DMS153 treated with DMSO at 0.1 percent for 48 hours (cell line): ENCODE measurements at regions not wholly inside any gene's neighbourhood (a gene's known extent, or its start where the extent isn't known, plus 50 kb on each side); places are given as distances from the start of the nearest gene placed in this dataset.
"Not testable (repeated sequence)": the region's sequence is repeated elsewhere in the genome, so short reads cannot be mapped to it uniquely, and the experiment has no call there.

Source experiments
- DNase-seq: peaks from one replicate; lab custom pipeline; 2025; ENCODE audit not compliant: unreplicated experiment; lab: John Stamatoyannopoulos, UW

DNA sequence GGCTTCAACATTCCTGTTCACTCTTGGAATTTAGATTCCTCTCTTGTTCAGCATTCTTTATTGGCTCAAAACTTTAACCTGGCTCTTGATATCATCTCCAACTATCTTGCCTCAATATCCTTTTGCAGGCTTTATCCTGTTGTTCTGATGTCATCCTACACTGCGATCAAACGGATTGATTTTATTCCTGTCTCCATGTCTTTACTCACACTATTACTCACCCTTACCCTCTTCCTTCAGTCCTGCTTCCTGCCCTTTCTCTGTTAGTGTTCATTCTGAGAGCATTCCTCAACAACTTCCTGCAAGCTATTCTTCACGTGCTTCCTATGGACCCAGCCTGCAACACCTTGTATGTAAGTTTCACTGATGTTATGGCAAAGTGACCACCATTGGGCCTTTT is 264.7 kb downstream of the RNF152 start:
- DNase-seq, result no peak

GRCh38 chr18:61624631-61625030 is 268.2 kb downstream of the RNF152 start:
- not testable (repeated sequence) for DNase-seq

GRCh38 chr18:61619783-61620182 is 273.0 kb downstream of the RNF152 start:
- DNase-seq, result no peak

GRCh38 chr18:61618816-61619215 is 274.0 kb downstream of the RNF152 start:
- DNase-seq, result no peak

DNA sequence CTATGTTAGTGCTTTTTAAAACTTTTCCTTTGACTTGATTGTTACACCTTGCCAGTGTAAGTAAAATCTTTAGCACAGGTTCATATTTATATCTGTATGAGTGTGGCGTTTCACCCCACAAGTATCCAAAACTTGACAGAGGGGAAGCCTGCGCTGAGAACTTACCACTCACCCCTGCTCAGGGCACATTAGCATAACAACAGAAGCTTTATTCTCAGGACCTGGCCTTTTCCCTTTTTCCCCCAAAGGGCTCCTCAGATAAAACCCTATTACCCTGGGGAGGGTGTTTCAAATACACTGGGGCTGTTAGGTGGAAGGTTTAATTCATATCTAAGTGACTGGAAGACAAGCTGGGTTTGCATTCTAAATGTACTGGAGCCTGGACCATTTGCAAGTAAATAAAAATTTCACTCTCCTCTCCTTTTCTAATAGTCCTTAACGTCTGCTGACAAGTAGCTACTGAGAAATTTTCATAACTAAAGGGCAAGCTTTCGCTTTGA is 276.6 kb downstream of the RNF152 start:
- no peak for DNase-seq

DNA sequence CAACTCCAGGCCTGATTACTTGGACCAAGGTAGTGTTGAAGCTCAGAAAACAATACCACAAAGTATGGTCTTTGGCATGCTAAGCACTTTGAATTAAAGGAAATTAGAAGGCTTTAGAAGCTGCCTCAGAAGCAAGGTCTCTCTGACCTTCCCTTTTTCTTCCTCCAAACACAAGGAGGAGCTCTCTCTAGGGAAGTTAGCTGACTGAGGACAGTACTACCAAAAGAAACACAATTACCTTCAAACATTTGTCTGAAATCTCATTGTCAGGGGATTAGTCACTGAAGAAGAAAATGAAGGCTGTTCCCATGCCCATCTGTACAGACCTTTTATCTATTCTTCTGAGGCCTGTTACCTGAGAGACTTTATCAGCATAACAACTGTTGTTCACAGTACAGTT is 279.3 kb downstream of the CDH20 start:
- DNase-seq, result no peak

DNA sequence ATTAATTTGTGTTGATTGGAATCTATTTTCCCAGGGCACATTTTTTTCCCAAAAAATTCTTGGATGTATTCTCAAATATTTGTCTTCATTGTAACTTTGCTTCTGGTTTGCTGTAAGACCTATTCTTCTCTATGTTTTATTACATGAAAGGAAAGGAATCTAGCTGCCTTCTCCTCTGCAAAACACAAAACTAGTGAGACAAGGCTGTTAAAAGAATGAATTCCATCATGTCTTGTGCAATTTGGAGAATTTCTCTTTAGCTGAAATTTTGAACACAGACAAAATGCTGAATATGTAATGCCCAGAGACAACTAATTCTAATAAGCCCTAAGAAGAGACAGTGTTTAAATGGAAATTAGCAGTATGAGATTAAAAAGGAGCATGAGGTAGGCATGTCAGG is 275.9 kb downstream of the CDH20 start:
- no peak for DNase-seq

DNA sequence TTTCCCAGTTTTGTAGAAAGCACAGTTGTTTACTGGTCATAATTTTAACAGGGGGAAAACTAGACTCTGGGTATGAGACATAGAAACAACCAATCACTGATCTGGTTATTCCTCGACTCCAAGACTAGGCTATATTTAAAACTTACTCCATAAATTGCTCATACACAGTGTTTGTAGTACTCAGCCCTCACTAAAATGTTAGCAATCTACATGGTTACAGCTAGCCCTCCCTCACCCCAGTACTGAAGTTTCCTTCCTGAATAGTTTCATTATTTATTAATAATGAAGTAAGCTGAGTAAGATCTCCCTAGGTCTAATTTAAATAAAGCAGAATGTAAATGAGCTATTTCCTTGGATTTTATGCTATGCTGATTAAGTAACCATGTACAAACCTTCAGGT is 275.1 kb downstream of the CDH20 start:
- DNase-seq, result no peak

DNA sequence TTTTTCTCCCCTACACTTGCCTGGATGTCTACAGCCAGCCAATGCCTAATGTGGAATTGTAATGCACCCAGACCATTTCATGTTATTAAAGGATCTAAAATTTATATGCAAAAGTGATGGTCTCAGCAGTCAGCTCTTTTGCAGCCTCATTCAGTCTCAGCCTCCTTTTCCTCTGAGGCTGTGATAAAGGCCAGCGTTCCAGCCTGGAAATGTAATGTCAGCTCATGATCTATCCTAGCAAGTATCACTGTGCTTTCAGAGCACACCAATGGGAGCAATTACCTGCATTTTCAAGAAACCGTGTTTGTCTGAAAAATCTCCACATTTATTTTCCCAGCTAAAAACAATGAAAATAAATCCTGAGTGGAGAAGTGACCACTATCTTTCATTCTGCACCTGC is 274.6 kb downstream of the CDH20 start:
- no peak for DNase-seq

DNA sequence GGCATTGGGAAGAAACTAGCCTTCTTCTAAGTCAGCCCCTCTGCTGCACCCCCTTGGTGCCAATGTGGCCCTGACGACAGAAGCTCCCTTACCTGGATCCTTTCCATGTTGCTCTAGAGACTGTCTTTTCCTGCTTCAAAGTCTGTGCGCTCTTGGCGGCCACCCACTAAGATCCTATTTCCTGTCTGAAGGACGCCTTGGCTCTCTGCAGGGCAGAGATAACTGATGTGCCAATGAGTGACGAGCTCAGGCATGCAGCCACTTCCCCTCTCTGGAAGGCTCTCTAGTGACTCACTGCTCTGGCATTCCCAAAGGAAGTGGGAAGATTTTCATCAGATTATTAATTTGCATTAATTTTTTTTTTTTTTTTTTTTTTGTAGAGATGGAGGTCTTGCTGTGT is 273.5 kb downstream of the CDH20 start:
- DNase-seq, result no peak

- no peak for DNase-seq
Observed at GRCh38 chr18:61606068-61606660, 272.9 kb downstream of the CDH20 start.

DNA sequence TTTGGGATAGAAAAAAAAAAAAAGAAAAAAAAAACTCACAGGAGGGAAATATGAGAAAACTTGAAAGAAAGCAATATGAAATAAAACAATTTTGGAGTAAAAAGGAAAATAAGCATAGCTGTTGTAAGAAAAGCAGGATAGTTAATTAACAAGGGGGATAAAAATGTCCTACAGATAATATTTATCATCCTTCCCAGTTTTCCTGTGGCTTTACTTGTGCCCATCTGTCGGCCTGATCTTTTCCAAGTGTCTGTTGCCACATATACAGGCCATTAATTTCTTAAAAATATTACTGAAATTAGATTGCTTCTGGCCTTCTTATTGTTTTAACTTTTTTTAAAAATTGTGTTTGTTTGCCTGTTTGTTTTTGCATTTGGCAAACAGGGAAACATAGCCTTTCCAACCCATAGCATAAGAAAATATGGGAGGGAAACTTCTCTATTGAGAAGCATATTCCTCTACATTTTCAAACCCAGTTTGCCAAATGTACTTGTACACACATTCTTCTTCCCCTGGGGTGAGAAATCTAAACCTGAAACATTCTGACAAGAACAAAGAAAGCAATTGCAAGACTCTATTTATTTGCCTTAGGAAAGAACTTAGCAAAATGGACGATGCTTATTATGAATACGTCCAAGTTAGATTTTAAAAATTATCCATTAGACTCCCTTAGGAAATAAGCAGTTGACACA is 272.3 kb downstream of the CDH20 start:
- DNase-seq, result no peak
